ENCODE measurements at regions not wholly inside any gene's neighbourhood (a gene's known extent, or its start where the extent isn't known, plus 50 kb on each side); places are given as distances from the start of the nearest gene placed in this dataset.

- Histone ChIP-seq H3K27me3 (ENCODE audit: control insufficient read depth in 1 of 2, insufficient read depth in 2 of 2, low read length in 2 of 2) (no peaks in the 10 kb centered on the region), H3K4me3 (ENCODE audit: low read length) (no peak overlapping the region), H3K4me1 (ENCODE audit: insufficient read depth, low read length) (no peaks in the 10 kb centered on the region), H3K36me3 (ENCODE audit: insufficient read depth, low read length) (no peaks in the 10 kb centered on the region), H3K27ac (ENCODE audit: low read depth in 1 of 2, low read length in 2 of 2) (no peak overlapping the region), H3K9me3 (ENCODE audit: control insufficient read depth in 1 of 2, insufficient read depth in 1 of 2, low read length in 2 of 2) (no peaks in the 10 kb centered on the region)
- Mint-ChIP-seq H3K27ac (no peak overlapping the region), H3K4me3 (no peak overlapping the region), H3K9me3 (no peaks in the 10 kb centered on the region), H3K36me3 (ENCODE audit: low read depth) (no peaks in the 10 kb centered on the region), H3K4me1 (ENCODE audit: low read depth) (no peaks in the 10 kb centered on the region), H3K27me3 (peaks cover 6% of the 10 kb centered on the region)
- no peak for TF ChIP-seq CTCF (IDR thresholded peaks at IDR 0.05)
- DNase-seq (no peak), ATAC-seq (ENCODE audit: poor library complexity) (no peak)
- intact Hi-C loops (cut with DNase I, micrococcal nuclease) = no loop called here
- CTCF ChIA-PET = no interaction called here
- POLR2A ChIA-PET = no interaction called here
Measured at GRCh38 chr9:85347541-85347940, 394.2 kb downstream of the AGTPBP1 start.

DNA sequence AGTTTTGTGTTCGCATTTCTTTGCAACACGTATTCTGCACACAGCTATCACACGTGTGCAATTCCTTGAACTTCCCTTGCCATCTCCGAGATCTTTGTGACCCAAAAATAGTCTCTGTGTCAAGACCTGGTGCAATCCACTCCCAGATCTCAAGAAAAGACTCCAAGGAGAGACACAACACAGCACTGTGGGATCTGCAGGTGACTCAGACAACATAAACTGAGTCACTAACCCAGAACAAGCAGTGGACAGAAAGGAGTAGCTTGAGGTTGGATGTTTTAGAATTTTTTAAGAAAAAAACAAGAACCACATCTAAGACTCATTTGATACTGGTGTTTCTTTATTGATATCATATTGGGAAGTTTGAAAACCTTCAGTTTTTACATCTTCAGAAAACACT is 396.9 kb downstream of the AGTPBP1 start:
- DNase-seq (no peak), ATAC-seq (ENCODE audit: poor library complexity) (no peak)
- Mint-ChIP-seq H3K36me3 (ENCODE audit: low read depth) (no peaks in the 10 kb centered on the region), H3K4me1 (ENCODE audit: low read depth) (no peaks in the 10 kb centered on the region), H3K27ac (no peak overlapping the region), H3K27me3 (peaks cover 10% of the 10 kb centered on the region), H3K9me3 (no peaks in the 10 kb centered on the region), H3K4me3 (no peak overlapping the region)
- ChIA-PET POLR2A (no interaction called here), CTCF (no interaction called here)
- Histone ChIP-seq H3K36me3 (ENCODE audit: insufficient read depth, low read length) (no peaks in the 10 kb centered on the region), H3K4me1 (ENCODE audit: insufficient read depth, low read length) (no peaks in the 10 kb centered on the region), H3K9me3 (ENCODE audit: control insufficient read depth in 1 of 2, insufficient read depth in 1 of 2, low read length in 2 of 2) (no peaks in the 10 kb centered on the region), H3K4me3 (ENCODE audit: low read length) (no peak overlapping the region), H3K27me3 (ENCODE audit: control insufficient read depth in 1 of 2, insufficient read depth in 2 of 2, low read length in 2 of 2) (no peaks in the 10 kb centered on the region), H3K27ac (ENCODE audit: low read depth in 1 of 2, low read length in 2 of 2) (no peak overlapping the region)
- no peak for TF ChIP-seq CTCF (IDR thresholded peaks at IDR 0.05)
- intact Hi-C loops (cut with DNase I, micrococcal nuclease) = no loop called here

DNA sequence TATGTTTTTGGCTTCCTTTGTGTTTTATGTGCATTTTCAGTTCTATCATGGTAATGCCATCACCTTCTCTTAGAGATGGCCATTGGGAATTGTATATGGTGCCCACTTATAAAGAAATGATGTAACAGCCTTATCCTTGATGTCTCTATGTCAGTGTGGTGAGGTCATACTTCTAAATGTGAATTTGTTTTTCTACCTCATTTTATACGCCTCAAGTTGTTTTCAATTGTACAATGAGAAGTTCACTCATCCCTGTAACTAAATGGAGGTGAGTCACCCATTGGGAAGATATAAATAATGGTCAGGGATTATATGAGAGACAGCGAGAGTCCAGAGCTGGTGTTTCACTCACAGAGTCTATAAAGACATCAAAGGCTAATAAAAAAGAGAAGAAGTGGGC is 402.4 kb downstream of the AGTPBP1 start:
- H3K27me3 ChIP-seq (ENCODE audit: control insufficient read depth in 1 of 2, insufficient read depth in 2 of 2, low read length in 2 of 2) = peaks cover 0 to 3% of the 10 kb centered on the region in 2 experiments
- Mint-ChIP-seq H3K4me3 (no peak overlapping the region), H3K36me3 (ENCODE audit: low read depth) (no peaks in the 10 kb centered on the region), H3K9me3 (no peaks in the 10 kb centered on the region), H3K4me1 (ENCODE audit: low read depth) (no peaks in the 10 kb centered on the region), H3K27me3 (peaks cover 14% of the 10 kb centered on the region), H3K27ac (no peak overlapping the region)
- H3K4me1 ChIP-seq (ENCODE audit: insufficient read depth, low read length) = no peaks in the 10 kb centered on the region
- CTCF ChIA-PET = interaction anchor here (1.1 kb wide), 1 partner anchor 38 kb away, joined by 3 read pairs; no protein-coding TSS in a partner anchor
- intact Hi-C loops (cut with DNase I, micrococcal nuclease) = no loop called here
- no peak for TF ChIP-seq CTCF (IDR thresholded peaks at IDR 0.05)
- no peak overlapping the region for H3K27ac ChIP-seq (ENCODE audit: low read depth in 1 of 2, low read length in 2 of 2)
- no peak overlapping the region for H3K4me3 ChIP-seq (ENCODE audit: low read length)
- no peak for DNase-seq
- POLR2A ChIA-PET = no interaction called here
- no peak for ATAC-seq (ENCODE audit: poor library complexity)
- H3K36me3 ChIP-seq (ENCODE audit: insufficient read depth, low read length) = no peaks in the 10 kb centered on the region
- H3K9me3 ChIP-seq (ENCODE audit: control insufficient read depth in 1 of 2, insufficient read depth in 1 of 2, low read length in 2 of 2) = no peaks in the 10 kb centered on the region
